AG10803 (cell line): ENCODE measurements at regions not wholly inside any gene's neighbourhood (a gene's known extent, or its start where the extent isn't known, plus 50 kb on each side); places are given as distances from the start of the nearest gene placed in this dataset.

Experiments used
- DNase-seq: peaks from one replicate; pipeline ENCODE4 v3.0.0; 2010; ENCODE audit warnings: low read depth
- H3K4me3 ChIP-seq: 2 replicates; pipeline ENCODE4 v1.5.1; 2011; ENCODE audit warnings: mild to moderate bottlenecking, low read length, control low read depth
- CTCF ChIP-seq: conservative IDR thresholded peaks from 2 replicates; pipeline ENCODE4 v1.5.1; 2011; ENCODE audit warnings: mild to moderate bottlenecking, low read length, control low read depth, inconsistent platforms

DNA sequence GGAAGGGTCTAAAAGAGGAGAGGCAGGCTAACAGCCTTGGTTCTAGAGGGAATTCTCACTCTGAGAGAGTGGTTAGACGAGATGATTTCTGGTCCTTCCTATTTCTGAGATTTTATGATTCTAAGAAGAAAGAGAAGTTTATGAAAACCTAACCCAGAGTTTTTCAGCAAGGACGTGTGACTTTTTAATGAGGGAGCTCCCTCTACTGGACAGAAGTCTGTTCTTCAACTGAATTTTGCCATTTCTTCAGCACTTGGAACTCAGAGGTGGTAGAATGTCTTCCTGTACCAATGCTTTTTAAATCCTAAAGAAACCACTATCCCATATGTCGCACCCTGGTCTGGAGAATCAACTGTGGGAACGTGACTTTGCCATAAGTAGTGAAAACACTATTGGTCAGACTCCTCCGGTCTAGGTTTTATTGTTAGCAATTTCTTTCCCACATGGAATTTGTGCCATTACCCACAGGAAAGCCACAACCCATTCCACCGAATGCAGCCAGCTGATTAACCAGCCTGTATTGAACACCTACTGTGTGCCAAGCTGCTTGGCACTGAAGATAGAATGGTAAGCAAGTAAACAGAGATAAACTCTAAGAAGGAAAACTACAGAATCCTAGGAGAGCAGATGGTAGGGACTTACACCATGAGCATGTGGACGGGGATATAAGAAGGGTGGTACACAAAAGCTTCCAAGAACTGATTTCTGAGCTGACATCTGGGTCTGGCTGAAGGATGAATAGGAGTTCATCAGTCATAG, 199.5 kb upstream of the LMCD1 start:
- H3K4me3 ChIP-seq = no peak overlapping the region
- DNase-seq = peak; percentile 68
- peak; percentile 80 for TF ChIP-seq CTCF

GRCh38 chr3:8303466-8303865, 198.2 kb upstream of the LMCD1 start:
- no peak for TF ChIP-seq CTCF
- peak; percentile 12 for DNase-seq
- H3K4me3 ChIP-seq = no peak overlapping the region

DNA sequence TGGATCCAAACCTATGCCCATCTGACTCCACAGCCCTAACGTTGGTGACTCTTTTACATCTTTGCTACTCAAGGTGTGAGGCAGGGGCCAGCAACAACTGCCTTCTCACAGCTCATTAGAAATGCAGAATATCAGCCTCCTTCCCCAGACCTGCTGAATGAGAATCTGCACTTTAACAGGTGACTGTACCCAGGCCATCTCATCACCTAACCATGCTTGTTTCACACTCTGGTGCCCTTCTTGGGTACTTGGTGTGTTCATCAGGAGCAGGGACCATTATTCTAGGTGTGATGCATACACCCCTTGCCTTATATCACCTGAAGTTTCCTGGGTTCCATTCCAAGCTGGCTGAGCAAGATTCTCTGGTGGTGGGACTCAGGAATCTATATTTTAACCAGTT, 196.3 kb upstream of the LMCD1 start:
- DNase-seq = no peak
- no peak overlapping the region for H3K4me3 ChIP-seq
- TF ChIP-seq CTCF = no peak

DNA sequence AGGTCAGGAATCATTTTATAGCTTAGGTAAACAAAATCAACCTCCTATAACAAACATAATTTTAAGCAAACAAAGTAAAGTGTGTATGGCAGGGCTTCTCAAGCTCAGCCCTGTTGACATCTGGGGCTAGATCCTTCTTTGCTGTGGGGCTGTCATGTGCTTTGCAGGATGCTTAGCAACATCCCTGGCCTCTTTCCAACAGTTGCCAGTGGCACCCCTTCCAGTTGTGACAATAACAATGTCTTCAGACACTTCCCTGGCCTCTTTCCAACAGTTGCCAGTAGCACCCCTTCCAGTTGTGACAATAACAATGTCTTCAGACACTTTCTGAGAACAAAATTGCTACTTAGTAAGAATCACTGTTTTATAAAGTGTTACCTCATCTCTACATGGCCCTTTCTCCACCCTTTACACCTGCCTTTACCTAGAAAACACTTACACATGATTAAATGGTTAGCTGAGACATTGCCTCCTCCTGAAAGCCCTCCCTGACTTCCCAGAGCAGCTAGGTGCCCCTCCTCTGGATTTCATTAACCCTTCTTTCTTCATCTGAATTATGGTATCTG, 194.0 kb upstream of the LMCD1 start:
- TF ChIP-seq CTCF = no peak
- H3K4me3 ChIP-seq = no peak overlapping the region
- DNase-seq = no peak

DNA sequence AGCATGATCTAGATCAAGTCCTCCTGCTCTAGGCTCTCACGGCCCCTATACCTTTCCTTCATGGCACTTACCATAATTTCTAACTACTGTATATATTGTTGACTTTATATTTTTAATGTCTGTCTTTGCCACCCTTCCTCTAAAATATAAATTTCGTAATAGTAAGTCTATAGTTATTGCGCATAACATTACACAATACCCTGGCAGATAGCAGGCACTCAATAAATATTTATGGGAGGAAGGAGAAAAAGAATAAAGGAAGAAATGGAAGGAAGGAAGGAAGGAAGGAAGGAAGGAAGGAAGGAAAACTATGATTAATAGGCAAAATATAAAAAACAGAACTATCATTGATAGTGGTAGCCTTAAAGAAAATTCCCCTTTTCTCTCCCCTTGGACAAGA, 190.3 kb upstream of the LMCD1 start:
- no peak overlapping the region for H3K4me3 ChIP-seq
- no peak for TF ChIP-seq CTCF
- DNase-seq = no peak

GRCh38 chr3:8312685-8313084, 188.9 kb upstream of the LMCD1 start:
- H3K4me3 ChIP-seq = no peak overlapping the region
- no peak for DNase-seq
- no peak for TF ChIP-seq CTCF
